PC-9 (cell line): ENCODE measurements at regions not wholly inside any gene's neighbourhood (a gene's known extent, or its start where the extent isn't known, plus 50 kb on each side); places are given as distances from the start of the nearest gene placed in this dataset.

Experiments
- BruUV-seq: library from RNA; stranded (reverse); fragments of 400-500 nt; replicated peaks from 2 replicates; lab custom pipeline; 2021; lab: Mats Ljungman, UMichigan
- CTCF ChIA-PET: fragments of 300-600 bp; sonication (Branson Sonifier 250); formaldehyde crosslinking; loops from one replicate; lab custom pipeline; 2022; ENCODE audit warnings: antibody characterized with exemption; lab: Charles Lee
- POLR2A ChIA-PET: fragments of 300-600 bp; sonication (Branson Sonifier 250); formaldehyde crosslinking; loops from one replicate; lab custom pipeline; 2022; ENCODE audit warnings: antibody characterized with exemption; ENCODE audit not compliant: unreplicated experiment; lab: Charles Lee
- DNase-seq, 2 experiments: peaks; one replicate each; pipeline versions ENCODE4 v3.0.0 to v3.0.0-alpha.2; 2015 to 2022; ENCODE audit warnings: mixed read lengths in 1 of 2
- H2AFZ ChIP-seq: fragments of 200-600 bp; sonication (generic); 2 replicates; pipeline ENCODE4 v1.8.1; 2017; ENCODE audit warnings: antibody characterized with exemption
- H3F3A ChIP-seq: fragments of 200-600 bp; sonication (generic); 2 replicates; pipeline ENCODE4 v1.8.1; 2017; ENCODE audit warnings: antibody characterized with exemption, mild to moderate bottlenecking, low read depth; ENCODE audit not compliant: insufficient read depth
- H3K27ac ChIP-seq: fragments of 200-600 bp; sonication (generic); 2 replicates; pipeline ENCODE4 v1.6.1; 2016; ENCODE audit warnings: mixed run types
- H3K27me3 ChIP-seq: fragments of 200-600 bp; sonication (generic); 2 replicates; pipeline ENCODE4 v1.6.1; 2016; ENCODE audit warnings: low read depth, mixed run types; ENCODE audit not compliant: insufficient read depth
- H3K36me3 ChIP-seq: fragments of 200-600 bp; sonication (generic); 2 replicates; pipeline ENCODE4 v1.6.1; 2016; ENCODE audit warnings: low read depth, mixed run types
- H3K4me1 ChIP-seq: fragments of 200-600 bp; sonication (generic); replicated peaks from 2 replicates; pipeline ENCODE4 v1.6.1; 2016; ENCODE audit warnings: mixed run types; ENCODE audit not compliant: insufficient read depth
- H3K4me2 ChIP-seq: fragments of 200-600 bp; sonication (generic); 2 replicates; pipeline ENCODE4 v1.6.1; 2017; ENCODE audit warnings: mixed run types
- H3K4me3 ChIP-seq: fragments of 200-600 bp; sonication (generic); 2 replicates; pipeline ENCODE4 v1.6.1; 2016; ENCODE audit warnings: mixed run types
- H3K79me2 ChIP-seq: fragments of 200-600 bp; sonication (generic); 2 replicates; pipeline ENCODE4 v1.6.1; 2017; ENCODE audit warnings: low read depth, mixed run types
- H3K9me2 ChIP-seq: fragments of 200-600 bp; sonication (generic); 2 replicates; pipeline ENCODE4 v1.8.1; 2017; ENCODE audit warnings: mild to moderate bottlenecking; ENCODE audit not compliant: insufficient read depth
- H3K9me3 ChIP-seq: fragments of 200-600 bp; sonication (generic); 2 replicates; pipeline ENCODE4 v1.8.1; 2016; ENCODE audit warnings: low read depth; ENCODE audit not compliant: insufficient read depth
- H4K20me1 ChIP-seq: fragments of 200-600 bp; sonication (generic); 2 replicates; pipeline ENCODE4 v1.8.1; 2017; ENCODE audit not compliant: insufficient read depth
- EZH2 ChIP-seq: fragments of 200-600 bp; sonication (generic); IDR thresholded peaks from 2 replicates; pipeline ENCODE4 v1.8.0; 2017; ENCODE audit warnings: antibody characterized with exemption, low read depth
- intact Hi-C: fragments of 100-400 bp; cut with micrococcal nuclease; formaldehyde crosslinking; loops from one replicate; pipeline ENCODE4 v1.10.0; 2022; ENCODE audit not compliant: unreplicated experiment
- TF ChIP-seq, protein P1 (sequence below): fragments of 200-600 bp; sonication (generic); conservative IDR thresholded peaks from 2 replicates; pipeline ENCODE4 v1.6.1; 2017; ENCODE audit warnings: mixed run types, antibody characterized with exemption, mild to moderate bottlenecking, moderate library complexity

DNA sequence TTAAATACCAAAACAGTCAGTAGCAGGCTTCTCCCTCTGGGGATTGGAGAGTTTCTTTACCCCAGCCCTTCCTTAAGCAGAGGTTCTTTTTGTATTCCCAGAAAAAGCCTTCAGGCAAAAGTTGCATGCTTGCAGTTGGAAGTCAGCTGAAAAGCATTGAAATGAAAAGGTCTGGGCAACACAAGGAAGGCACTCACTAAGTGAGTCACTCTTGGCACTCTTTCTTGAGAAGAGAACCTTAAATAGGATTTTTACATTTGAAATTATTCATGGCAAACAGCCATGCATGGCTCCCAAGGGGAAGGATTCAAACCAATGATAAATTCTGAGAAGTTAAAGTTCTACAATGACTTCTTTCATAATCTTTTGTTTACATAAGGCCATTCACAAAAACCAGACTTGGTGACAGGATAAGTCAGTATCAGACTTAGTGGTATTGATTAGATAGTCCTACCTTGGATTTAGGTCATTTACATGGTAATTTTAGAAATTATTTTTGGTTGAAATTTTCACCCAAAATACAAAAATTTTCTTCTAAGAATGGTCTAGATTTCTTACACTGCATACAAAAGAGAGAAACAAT is 2068.9 kb downstream of the PCDH7 start:
- peak in 1 of 2 experiments; percentile 29 for DNase-seq
- BruUV-seq = no TSS peak
- Histone ChIP-seq H3K79me2 (no peaks in the 10 kb centered on the region), H3K4me2 (no peak overlapping the region), H3K9me3 (no peaks in the 10 kb centered on the region), H4K20me1 (no peaks in the 10 kb centered on the region), H3K27ac (no peak overlapping the region), H3K27me3 (no peaks in the 10 kb centered on the region), H3K36me3 (no peaks in the 10 kb centered on the region), H3F3A (no peaks in the 10 kb centered on the region), H3K9me2 (no peaks in the 10 kb centered on the region), H2AFZ (no peak overlapping the region), H3K4me1 (no peaks in the 10 kb centered on the region), H3K4me3 (no peak overlapping the region)
- intact Hi-C loops = no loop called here
- CTCF ChIA-PET = no interaction called here
- TF ChIP-seq EZH2 = no peak
- TF ChIP-seq, protein P1, sequence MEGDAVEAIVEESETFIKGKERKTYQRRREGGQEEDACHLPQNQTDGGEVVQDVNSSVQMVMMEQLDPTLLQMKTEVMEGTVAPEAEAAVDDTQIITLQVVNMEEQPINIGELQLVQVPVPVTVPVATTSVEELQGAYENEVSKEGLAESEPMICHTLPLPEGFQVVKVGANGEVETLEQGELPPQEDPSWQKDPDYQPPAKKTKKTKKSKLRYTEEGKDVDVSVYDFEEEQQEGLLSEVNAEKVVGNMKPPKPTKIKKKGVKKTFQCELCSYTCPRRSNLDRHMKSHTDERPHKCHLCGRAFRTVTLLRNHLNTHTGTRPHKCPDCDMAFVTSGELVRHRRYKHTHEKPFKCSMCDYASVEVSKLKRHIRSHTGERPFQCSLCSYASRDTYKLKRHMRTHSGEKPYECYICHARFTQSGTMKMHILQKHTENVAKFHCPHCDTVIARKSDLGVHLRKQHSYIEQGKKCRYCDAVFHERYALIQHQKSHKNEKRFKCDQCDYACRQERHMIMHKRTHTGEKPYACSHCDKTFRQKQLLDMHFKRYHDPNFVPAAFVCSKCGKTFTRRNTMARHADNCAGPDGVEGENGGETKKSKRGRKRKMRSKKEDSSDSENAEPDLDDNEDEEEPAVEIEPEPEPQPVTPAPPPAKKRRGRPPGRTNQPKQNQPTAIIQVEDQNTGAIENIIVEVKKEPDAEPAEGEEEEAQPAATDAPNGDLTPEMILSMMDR = no peak
- POLR2A ChIA-PET = no interaction called here

DNA sequence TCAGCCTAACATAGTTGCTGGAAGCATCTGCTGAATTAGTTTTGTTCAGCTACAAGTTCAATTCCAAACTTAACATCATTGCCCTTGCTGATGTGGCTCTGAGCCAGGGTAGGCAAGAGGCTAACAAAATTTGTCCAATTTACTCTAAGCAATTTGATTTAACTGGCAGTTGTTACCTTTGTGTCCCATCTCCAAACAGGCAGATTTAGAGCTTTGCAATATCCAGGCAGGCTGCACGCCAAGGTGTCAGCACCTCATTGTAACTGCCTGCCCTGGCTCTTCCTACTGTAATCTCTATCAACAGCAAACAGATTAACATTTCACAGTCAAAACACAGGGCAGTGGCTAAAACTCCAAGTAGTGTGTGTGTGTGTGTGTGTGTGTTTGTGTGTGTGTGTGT is 2070.6 kb downstream of the PCDH7 start:
- Histone ChIP-seq H3K4me3 (no peak overlapping the region), H3K36me3 (no peaks in the 10 kb centered on the region), H3K79me2 (no peaks in the 10 kb centered on the region), H3K27ac (no peak overlapping the region), H3K9me3 (no peaks in the 10 kb centered on the region), H2AFZ (no peak overlapping the region), H3K4me1 (no peaks in the 10 kb centered on the region), H3K27me3 (no peaks in the 10 kb centered on the region), H3K4me2 (no peak overlapping the region), H3K9me2 (no peaks in the 10 kb centered on the region), H3F3A (no peaks in the 10 kb centered on the region), H4K20me1 (no peaks in the 10 kb centered on the region)
- TF ChIP-seq, protein P1 = no peak
- TF ChIP-seq EZH2 = no peak
- DNase-seq = no peak
- BruUV-seq = no TSS peak
- intact Hi-C loops = no loop called here
- ChIA-PET POLR2A (no interaction called here), CTCF (interaction anchor here (0.6 kb wide), 1 partner anchor 748 kb away, joined by 3 read pairs; no protein-coding TSS in a partner anchor)

GRCh38 chr4:32798471-32799159 is 2078.4 kb downstream of the PCDH7 start:
- Histone ChIP-seq H3K4me2 (no peak overlapping the region), H3K79me2 (no peaks in the 10 kb centered on the region), H3K36me3 (no peaks in the 10 kb centered on the region), H3K4me1 (no peaks in the 10 kb centered on the region), H3K9me2 (no peaks in the 10 kb centered on the region), H3K4me3 (no peak overlapping the region), H3K27me3 (no peaks in the 10 kb centered on the region), H3F3A (no peaks in the 10 kb centered on the region), H2AFZ (no peak overlapping the region), H4K20me1 (no peaks in the 10 kb centered on the region), H3K9me3 (no peaks in the 10 kb centered on the region), H3K27ac (no peak overlapping the region)
- TF ChIP-seq, protein P1 = no peak
- TF ChIP-seq EZH2 = no peak
- POLR2A ChIA-PET = no interaction called here
- CTCF ChIA-PET = no interaction called here
- DNase-seq = no peak
- no TSS peak for BruUV-seq
- intact Hi-C loops = no loop called here
